Stomach (tissue), 4 donors: ENCODE measurements at regions not wholly inside any gene's neighbourhood (a gene's known extent, or its start where the extent isn't known, plus 50 kb on each side); places are given as distances from the start of the nearest gene placed in this dataset.

Experiments
- CTCF ChIP-seq, 7 experiments: fragments of 450-650 bp in 4 of 7; fragments of 200-600 bp in 3 of 7; sonication (generic) in 3 of 7; IDR thresholded peaks; one replicate each; pipeline ENCODE4 v1.5.1; 2016 to 2019; ENCODE audit warnings: antibody characterized with exemption in 7 of 7, control low read depth in 2 of 7, mild to moderate bottlenecking in 1 of 7
- EP300 ChIP-seq: sonication (generic); formaldehyde crosslinking; IDR thresholded peaks from one replicate; pipeline ENCODE4 v1.6.1; 2017; ENCODE audit warnings: antibody characterized with exemption
- POLR2AphosphoS5 ChIP-seq, 3 donors: sonication (generic); formaldehyde crosslinking; IDR thresholded peaks; one replicate each; pipeline ENCODE4 v1.6.1; 2016; ENCODE audit warnings: antibody characterized with exemption in 3 of 3

- TF ChIP-seq CTCF (IDR thresholded peaks at IDR 0.05) (no peak), POLR2AphosphoS5 (IDR thresholded peaks at IDR 0.05) (no peak), EP300 (no peak)
Measured at GRCh38 chr3:148150141-148150540, 547.6 kb upstream of the AGTR1 start.
